AG04450 (cell line): ENCODE measurements at regions not wholly inside any gene's neighbourhood (a gene's known extent, or its start where the extent isn't known, plus 50 kb on each side); places are given as distances from the start of the nearest gene placed in this dataset.

ENCODE experiments used
- CTCF ChIA-PET: fragments of 300-600, 350-600 bp; formaldehyde crosslinking; extraction: SDS; loops from one replicate; lab custom pipeline; 2022; ENCODE audit warnings: antibody characterized with exemption, inconsistent platforms; lab: Charles Lee
- POLR2A ChIA-PET: fragments of 350-600 bp; formaldehyde crosslinking; extraction: SDS; loops from one replicate; lab custom pipeline; 2021; ENCODE audit warnings: antibody characterized with exemption, inconsistent platforms; lab: Yijun Ruan, JAX
- DNase-seq: peaks from one replicate; pipeline ENCODE4 v3.0.0-alpha.2; 2011; ENCODE audit warnings: low read depth, low spot score
- H3K27ac ChIP-seq: one replicate; pipeline ENCODE4 v1.5.1; 2012; ENCODE audit warnings: low read depth, low read length, control low read depth
- H3K27me3 ChIP-seq: one replicate; pipeline ENCODE4 v1.6.0; 2012; ENCODE audit warnings: low read length; ENCODE audit not compliant: control insufficient read depth, insufficient read depth
- H3K4me3 ChIP-seq: 2 replicates; pipeline ENCODE4 v1.5.1; 2011; ENCODE audit warnings: mild to moderate bottlenecking, low read depth, low read length, control low read depth
- H3K9me3 ChIP-seq: 2 replicates; pipeline ENCODE4 v1.5.1; 2012; ENCODE audit warnings: low read length; ENCODE audit not compliant: control insufficient read depth, insufficient read depth
- CTCF ChIP-seq: IDR thresholded peaks from 2 replicates; pipeline ENCODE4 v1.5.1; 2011; ENCODE audit warnings: low read depth, low read length, control low read depth, inconsistent platforms

- no peak for DNase-seq
- no peaks in the 10 kb centered on the region for H3K27me3 ChIP-seq
- no peak overlapping the region for H3K27ac ChIP-seq
- TF ChIP-seq CTCF: no peak
- CTCF ChIA-PET: no interaction called here
- H3K9me3 ChIP-seq: no peaks in the 10 kb centered on the region
- POLR2A ChIA-PET: no interaction called here
- no peak overlapping the region for H3K4me3 ChIP-seq
Measured at GRCh38 chr2:167454036-167454435, 565.8 kb downstream of the XIRP2 start.

- ChIA-PET CTCF (no interaction called here), POLR2A (no interaction called here)
- TF ChIP-seq CTCF: no peak
- no peak for DNase-seq
- Histone ChIP-seq H3K27ac (no peak overlapping the region), H3K9me3 (peaks cover 6% of the 10 kb centered on the region; the same call in 1 of the 2 replicates), H3K27me3 (no peaks in the 10 kb centered on the region), H3K4me3 (no peak overlapping the region)
Measured at GRCh38 chr2:167451496-167452289, 563.4 kb downstream of the XIRP2 start.

- POLR2A ChIA-PET: no interaction called here
- TF ChIP-seq CTCF: no peak
- no peak for DNase-seq
- H3K9me3 ChIP-seq: peaks cover 6% of the 10 kb centered on the region; the same call in 1 of the 2 replicates
- no peaks in the 10 kb centered on the region for H3K27me3 ChIP-seq
- no peak overlapping the region for H3K27ac ChIP-seq
- CTCF ChIA-PET: no interaction called here
- H3K4me3 ChIP-seq: no peak overlapping the region
Measured at GRCh38 chr2:167450364-167450763, 562.1 kb downstream of the XIRP2 start.

- no peak for TF ChIP-seq CTCF
- ChIA-PET POLR2A (interaction anchor here (0.7 kb wide), 1 partner anchor 31 kb away, joined by 7 read pairs; no protein-coding TSS in a partner anchor), CTCF (no interaction called here)
- Histone ChIP-seq H3K4me3 (no peak overlapping the region), H3K27ac (no peak overlapping the region), H3K27me3 (no peaks in the 10 kb centered on the region), H3K9me3 (no peaks in the 10 kb centered on the region)
- DNase-seq: no peak
Measured at GRCh38 chr2:167440382-167440781, 552.1 kb downstream of the XIRP2 start.

GRCh38 chr2:167438206-167438605, 549.9 kb downstream of the XIRP2 start:
- ChIA-PET POLR2A (no interaction called here), CTCF (interaction anchor here (0.8 kb wide), 1 partner anchor 146 kb away, joined by 3 read pairs; no protein-coding TSS in a partner anchor)
- Histone ChIP-seq H3K27me3 (no peaks in the 10 kb centered on the region), H3K9me3 (no peaks in the 10 kb centered on the region), H3K27ac (no peak overlapping the region), H3K4me3 (no peak overlapping the region)
- DNase-seq: peak; percentile 10
- no peak for TF ChIP-seq CTCF
